GM21360 (cell line): ENCODE measurements at regions not wholly inside any gene's neighbourhood (a gene's known extent, or its start where the extent isn't known, plus 50 kb on each side); places are given as distances from the start of the nearest gene placed in this dataset.
"Not testable (repeated sequence)": the region's sequence is repeated elsewhere in the genome, so short reads cannot be mapped to it uniquely, and the experiment has no call there.

Source experiments
- ATAC-seq: cut with Tn5 transposase; IDR thresholded peaks from one replicate; pipeline ENCODE4 v1.9.1; 2021; ENCODE audit warnings: mild to moderate bottlenecking, moderate library complexity; ENCODE audit not compliant: unreplicated experiment

- no peak for ATAC-seq
Observed at GRCh38 chr2:41038408-41038807, 586.5 kb upstream of the SLC8A1 start.

- not testable (repeated sequence) for ATAC-seq
Observed at GRCh38 chr2:41039750-41040149, 587.9 kb upstream of the SLC8A1 start.

GRCh38 chr2:41040782-41041520 is 589.1 kb upstream of the SLC8A1 start:
- no peak for ATAC-seq

DNA sequence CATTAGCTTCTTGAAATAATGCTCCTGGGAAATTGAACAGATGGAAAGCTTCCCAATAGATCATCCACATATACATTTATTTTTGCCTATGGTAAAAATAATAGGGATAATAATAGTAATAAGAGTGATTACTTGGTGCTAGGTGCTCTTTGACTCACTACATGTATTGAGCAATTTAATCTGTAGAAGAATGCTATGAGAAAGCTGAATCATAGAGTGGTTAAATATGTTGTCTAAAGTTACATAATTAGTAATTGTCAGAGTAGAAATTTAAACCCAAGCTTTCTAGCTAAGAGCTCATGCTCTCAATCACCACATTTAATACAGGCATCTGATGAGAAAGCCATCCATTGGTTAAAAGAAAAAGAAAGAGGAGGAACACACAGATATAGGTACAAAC is 590.5 kb upstream of the SLC8A1 start:
- no peak for ATAC-seq

DNA sequence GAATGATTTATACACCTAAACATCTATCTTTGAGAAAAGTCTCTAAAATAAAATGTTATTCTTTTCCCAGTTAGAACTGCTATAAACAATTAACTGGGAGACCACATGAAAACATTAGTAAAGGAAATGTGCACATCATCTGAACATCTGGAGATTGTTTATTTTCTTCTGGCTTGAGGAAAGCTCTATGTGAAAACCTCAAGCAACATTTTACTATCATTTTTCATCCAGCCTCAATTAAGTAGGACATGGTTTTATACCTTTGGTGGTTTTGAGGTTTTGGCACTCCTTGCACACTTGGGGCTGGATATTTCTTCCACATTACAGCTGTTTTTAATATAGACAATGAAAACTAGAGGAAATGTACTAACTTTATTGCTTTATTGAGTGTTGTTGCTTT is 609.5 kb upstream of the SLC8A1 start:
- no peak for ATAC-seq

GRCh38 chr2:41062336-41062735 is 610.4 kb upstream of the SLC8A1 start:
- ATAC-seq, result no peak

- no peak for ATAC-seq
Observed at GRCh38 chr2:41066168-41066567, 614.3 kb upstream of the SLC8A1 start.

DNA sequence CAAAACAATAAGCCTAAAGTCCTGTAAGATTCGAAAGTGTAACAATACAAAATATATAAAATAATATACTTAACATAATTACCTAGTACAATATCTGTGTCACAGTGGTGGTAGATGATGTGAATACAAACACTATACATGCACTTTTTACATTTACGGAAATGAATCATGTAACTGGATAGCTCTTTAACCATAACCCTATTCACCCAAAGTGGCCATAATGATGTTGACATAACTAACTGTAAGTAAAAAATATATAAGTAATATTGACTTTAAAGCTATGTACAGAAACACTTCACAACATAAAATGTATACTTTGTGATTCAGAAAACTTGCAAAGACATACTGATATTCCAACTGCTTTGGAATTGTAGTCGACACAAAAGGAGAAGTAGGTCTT is 616.9 kb upstream of the SLC8A1 start:
- no peak for ATAC-seq

- ATAC-seq, result no peak
Observed at GRCh38 chr2:41078341-41078740, 626.5 kb upstream of the SLC8A1 start.

- ATAC-seq, result no peak
Observed at GRCh38 chr2:41079011-41079410, 627.1 kb upstream of the SLC8A1 start.

DNA sequence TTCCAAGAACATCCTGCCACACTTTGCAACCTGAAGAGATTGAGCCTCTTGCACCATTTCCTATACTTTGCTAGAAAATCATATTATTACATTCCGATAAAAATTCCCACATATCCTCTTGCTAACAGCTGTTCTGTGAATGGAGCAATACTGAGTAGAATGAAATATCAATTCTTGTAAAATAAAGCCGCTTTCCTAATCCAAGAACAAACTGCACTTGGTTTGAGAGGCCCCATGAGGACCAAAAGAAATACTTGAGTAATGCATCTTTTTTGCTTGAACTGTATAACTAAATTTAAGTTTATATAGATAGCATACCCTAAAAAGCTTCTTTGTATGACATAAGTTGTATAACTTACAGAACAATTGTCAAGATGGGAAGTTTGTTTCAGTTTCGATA is 632.4 kb upstream of the SLC8A1 start:
- no peak for ATAC-seq

- no peak for ATAC-seq
Observed at GRCh38 chr2:41087946-41088345, 636.1 kb upstream of the SLC8A1 start.

DNA sequence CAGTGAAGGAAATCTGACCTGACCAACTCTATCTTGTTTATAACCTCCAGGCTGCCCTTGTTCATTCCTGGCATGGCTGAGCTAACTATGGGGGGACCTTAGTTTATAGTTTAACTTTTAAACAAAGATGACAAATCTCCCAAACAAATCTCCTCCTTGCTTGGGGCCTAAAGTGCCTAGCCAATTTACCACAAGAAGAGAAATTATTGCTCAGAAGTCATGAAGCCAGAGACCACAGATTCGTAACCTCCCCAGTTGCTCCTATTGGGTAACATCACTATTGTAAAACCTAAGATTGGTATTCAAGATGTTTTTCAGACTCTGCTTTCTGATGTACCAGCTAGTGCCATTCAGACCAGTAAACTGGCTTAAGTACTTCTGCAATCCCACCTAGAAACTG is 649.4 kb upstream of the SLC8A1 start:
- ATAC-seq, result no peak

GRCh38 chr2:41109744-41110143 is 657.9 kb upstream of the SLC8A1 start:
- ATAC-seq, result no peak

GRCh38 chr2:41111836-41112627 is 660.1 kb upstream of the SLC8A1 start:
- no peak for ATAC-seq

GRCh38 chr2:41116106-41116797 is 664.4 kb upstream of the SLC8A1 start:
- ATAC-seq, result no peak

- no peak for ATAC-seq
Observed at GRCh38 chr2:41119489-41119888, 667.6 kb upstream of the SLC8A1 start.

DNA sequence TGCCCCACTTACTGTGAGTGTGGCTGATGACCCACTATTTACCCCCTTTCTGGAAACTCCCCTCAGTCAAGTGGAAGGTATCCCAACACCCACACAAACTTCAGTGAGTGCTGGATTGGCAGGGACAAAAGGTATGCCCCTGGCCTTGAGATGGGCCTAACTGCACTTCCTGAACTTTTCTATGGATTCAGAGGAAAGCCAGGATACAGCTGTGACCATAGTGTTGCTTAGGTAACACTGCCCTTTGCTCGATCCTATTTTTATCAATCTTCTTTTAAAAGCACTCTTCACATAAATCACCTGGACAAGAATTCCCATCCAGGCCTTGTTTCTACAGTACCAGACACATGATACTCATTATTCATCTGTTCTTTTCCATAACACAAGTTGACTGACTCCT is 671.5 kb upstream of the SLC8A1 start:
- ATAC-seq, result no peak

- no peak for ATAC-seq
Observed at GRCh38 chr2:41127351-41127750, 675.5 kb upstream of the SLC8A1 start.

GRCh38 chr2:41129988-41130387 is 678.1 kb upstream of the SLC8A1 start:
- ATAC-seq, result no peak

- ATAC-seq, result no peak
Observed at GRCh38 chr2:41137031-41137430, 685.1 kb upstream of the SLC8A1 start.
